Liver (tissue), 3 donors: ENCODE measurements at regions not wholly inside any gene's neighbourhood (a gene's known extent, or its start where the extent isn't known, plus 50 kb on each side); places are given as distances from the start of the nearest gene placed in this dataset.

Source experiments
- ATF3 ChIP-seq: IDR thresholded peaks from 2 replicates; pipeline ENCODE4 v1.6.1; 2016; ENCODE audit warnings: antibody characterized with exemption
- CTCF ChIP-seq: fragments of 150-350 bp; IDR thresholded peaks from 2 replicates; pipeline ENCODE4 v1.5.1; 2017; ENCODE audit warnings: improper control_type of control experiment, low read depth, low read length; ENCODE audit not compliant: missing input control
- EGR1 ChIP-seq, 2 donors: IDR thresholded peaks; 2 replicates each; pipeline ENCODE4 v1.6.1; 2016 to 2018; ENCODE audit warnings: antibody characterized with exemption in 2 of 2, low read depth in 2 of 2
- GABPA ChIP-seq, 2 donors: IDR thresholded peaks in 1 of 2; conservative IDR thresholded peaks in 1 of 2; 2 replicates each; pipeline ENCODE4 v1.6.1; 2016; ENCODE audit warnings: antibody characterized with exemption in 2 of 2, mild to moderate bottlenecking in 1 of 2, moderate library complexity in 1 of 2
- HNF4A ChIP-seq, 2 donors: conservative IDR thresholded peaks; 2 replicates each; pipeline ENCODE4 v1.6.1; 2016; ENCODE audit warnings: antibody characterized with exemption in 2 of 2, mild to moderate bottlenecking in 2 of 2
- JUND ChIP-seq, 2 donors: IDR thresholded peaks; 2 replicates each; pipeline ENCODE4 v1.6.1; 2016; ENCODE audit warnings: antibody characterized with exemption in 2 of 2
- MAX ChIP-seq: IDR thresholded peaks from 2 replicates; pipeline ENCODE4 v1.6.1; 2016; ENCODE audit warnings: antibody characterized with exemption
- RAD21 ChIP-seq, 2 donors: IDR thresholded peaks; 2 replicates each; pipeline ENCODE4 v1.6.1; 2016; ENCODE audit warnings: antibody characterized with exemption in 2 of 2, mild to moderate bottlenecking in 2 of 2
- REST ChIP-seq: IDR thresholded peaks from 2 replicates; pipeline ENCODE4 v1.6.1; 2016; ENCODE audit warnings: antibody characterized with exemption, mild to moderate bottlenecking
- RXRA ChIP-seq, 2 donors: IDR thresholded peaks; 2 replicates each; pipeline ENCODE4 v1.6.1; 2017 to 2018; ENCODE audit warnings: antibody characterized with exemption in 2 of 2, mild to moderate bottlenecking in 1 of 2
- SP1 ChIP-seq: IDR thresholded peaks from 2 replicates; pipeline ENCODE4 v1.6.1; 2018; ENCODE audit warnings: antibody characterized with exemption, mild to moderate bottlenecking
- TAF1 ChIP-seq: conservative IDR thresholded peaks from 2 replicates; pipeline ENCODE4 v1.6.1; 2016; ENCODE audit warnings: antibody characterized with exemption, mild to moderate bottlenecking
- donor health status: healthy.
- donor health status: healthy.

GRCh38 chr17:63033142-63033541 is 67.1 kb downstream of the TANC2 start:
- TF ChIP-seq CTCF, result no peak
- no peak for TF ChIP-seq RAD21 (IDR thresholded peaks at IDR 0.05)
- TF ChIP-seq GABPA (IDR thresholded peaks at IDR 0.05 in 1 of 2, conservative IDR thresholded peaks at IDR 0.05 in 1 of 2), result no peak
- no peak for TF ChIP-seq REST
- no peak for TF ChIP-seq MAX
- TF ChIP-seq SP1, result no peak
- no peak for TF ChIP-seq HNF4A (conservative IDR thresholded peaks at IDR 0.05)
- no peak for TF ChIP-seq EGR1 (IDR thresholded peaks at IDR 0.05; ENCODE audit: low read depth in 2 of 2)
- TF ChIP-seq TAF1, result no peak
- TF ChIP-seq RXRA (IDR thresholded peaks at IDR 0.05), result no peak
- TF ChIP-seq JUND (IDR thresholded peaks at IDR 0.05), result no peak
- no peak for TF ChIP-seq ATF3
